ENCODE measurements at regions not wholly inside any gene's neighbourhood (a gene's known extent, or its start where the extent isn't known, plus 50 kb on each side); places are given as distances from the start of the nearest gene placed in this dataset.

DNA sequence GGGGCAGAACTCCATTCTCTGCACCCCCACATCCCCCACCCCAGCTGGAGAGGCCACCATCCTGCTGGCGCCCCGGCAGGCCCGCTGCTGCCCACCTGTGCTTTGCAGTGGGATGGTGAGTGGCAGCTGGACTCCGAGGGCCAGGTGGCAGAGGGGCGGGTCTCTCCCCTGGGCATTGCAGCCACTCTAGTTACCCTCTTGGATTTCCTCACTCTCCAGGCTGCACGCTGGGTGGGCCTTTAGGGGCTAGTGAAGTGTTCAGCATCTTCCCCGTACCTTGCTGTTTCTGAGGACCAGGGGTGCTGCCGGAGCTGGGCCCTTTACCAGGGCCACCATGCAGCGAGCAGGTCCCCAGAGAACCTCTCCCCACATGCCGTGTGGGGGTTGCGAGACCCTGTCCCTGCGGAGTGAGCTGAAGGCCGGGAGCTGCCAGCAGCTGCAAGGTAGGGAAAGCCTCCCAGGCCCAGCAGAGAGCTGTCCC lies 88.4 kb upstream of the SH3PXD2B start:
- no peak for TF ChIP-seq ZNF8 (CRISPR knock-in tag; IDR thresholded peaks at IDR 0.05)
- TF ChIP-seq GLIS3 (CRISPR knock-in tag; IDR thresholded peaks at IDR 0.05): no peak
- no peak for TF ChIP-seq OSR1 (CRISPR knock-in tag; IDR thresholded peaks at IDR 0.05)
- TF ChIP-seq, protein P1, sequence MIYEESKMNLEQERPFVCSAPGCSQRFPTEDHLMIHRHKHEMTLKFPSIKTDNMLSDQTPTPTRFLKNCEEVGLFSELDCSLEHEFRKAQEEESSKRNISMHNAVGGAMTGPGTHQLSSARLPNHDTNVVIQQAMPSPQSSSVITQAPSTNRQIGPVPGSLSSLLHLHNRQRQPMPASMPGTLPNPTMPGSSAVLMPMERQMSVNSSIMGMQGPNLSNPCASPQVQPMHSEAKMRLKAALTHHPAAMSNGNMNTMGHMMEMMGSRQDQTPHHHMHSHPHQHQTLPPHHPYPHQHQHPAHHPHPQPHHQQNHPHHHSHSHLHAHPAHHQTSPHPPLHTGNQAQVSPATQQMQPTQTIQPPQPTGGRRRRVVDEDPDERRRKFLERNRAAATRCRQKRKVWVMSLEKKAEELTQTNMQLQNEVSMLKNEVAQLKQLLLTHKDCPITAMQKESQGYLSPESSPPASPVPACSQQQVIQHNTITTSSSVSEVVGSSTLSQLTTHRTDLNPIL (CRISPR knock-in tag; IDR thresholded peaks at IDR 0.05; ENCODE audit: low read depth): no peak
- no peak for TF ChIP-seq CSDC2 (CRISPR knock-in tag; IDR thresholded peaks at IDR 0.05)
- TF ChIP-seq ZFP3 (CRISPR knock-in tag; IDR thresholded peaks at IDR 0.05): no peak
- TF ChIP-seq, protein P2, sequence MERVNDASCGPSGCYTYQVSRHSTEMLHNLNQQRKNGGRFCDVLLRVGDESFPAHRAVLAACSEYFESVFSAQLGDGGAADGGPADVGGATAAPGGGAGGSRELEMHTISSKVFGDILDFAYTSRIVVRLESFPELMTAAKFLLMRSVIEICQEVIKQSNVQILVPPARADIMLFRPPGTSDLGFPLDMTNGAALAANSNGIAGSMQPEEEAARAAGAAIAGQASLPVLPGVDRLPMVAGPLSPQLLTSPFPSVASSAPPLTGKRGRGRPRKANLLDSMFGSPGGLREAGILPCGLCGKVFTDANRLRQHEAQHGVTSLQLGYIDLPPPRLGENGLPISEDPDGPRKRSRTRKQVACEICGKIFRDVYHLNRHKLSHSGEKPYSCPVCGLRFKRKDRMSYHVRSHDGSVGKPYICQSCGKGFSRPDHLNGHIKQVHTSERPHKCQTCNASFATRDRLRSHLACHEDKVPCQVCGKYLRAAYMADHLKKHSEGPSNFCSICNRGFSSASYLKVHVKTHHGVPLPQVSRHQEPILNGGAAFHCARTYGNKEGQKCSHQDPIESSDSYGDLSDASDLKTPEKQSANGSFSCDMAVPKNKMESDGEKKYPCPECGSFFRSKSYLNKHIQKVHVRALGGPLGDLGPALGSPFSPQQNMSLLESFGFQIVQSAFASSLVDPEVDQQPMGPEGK (CRISPR knock-in tag; IDR thresholded peaks at IDR 0.05; ENCODE audit: borderline replicate concordance): no peak

Data from SK-N-SH treated with all-trans-retinoic acid at 6 μM for 48 hours (cell line).